Hepatocyte (in vitro differentiated cells): ENCODE measurements at regions not wholly inside any gene's neighbourhood (a gene's known extent, or its start where the extent isn't known, plus 50 kb on each side); places are given as distances from the start of the nearest gene placed in this dataset.

Source experiments
- DNase-seq: peaks from one replicate; pipeline ENCODE4 v3.0.0-alpha.2; 2016; ENCODE audit warnings: low spot score
- H2AFZ ChIP-seq: fragments of 200-600 bp; sonication (generic); 2 replicates; pipeline ENCODE4 v1.6.0; 2016; ENCODE audit warnings: antibody characterized with exemption, mild to moderate bottlenecking
- H3K27ac ChIP-seq: fragments of 200-600 bp; sonication (generic); 2 replicates; pipeline ENCODE4 v1.5.1; 2016; ENCODE audit warnings: mild to moderate bottlenecking
- H3K27me3 ChIP-seq: fragments of 200-600 bp; sonication (generic); 2 replicates; pipeline ENCODE4 v1.6.1; 2016
- H3K36me3 ChIP-seq: fragments of 200-600 bp; sonication (generic); replicated peaks from 2 replicates; pipeline ENCODE4 v1.5.1; 2016; ENCODE audit warnings: low read depth; ENCODE audit not compliant: insufficient read depth
- H3K4me1 ChIP-seq: fragments of 200-600 bp; sonication (generic); 2 replicates; pipeline ENCODE4 v1.5.1; 2016; ENCODE audit warnings: mild to moderate bottlenecking, moderate library complexity; ENCODE audit not compliant: insufficient read depth
- H3K4me2 ChIP-seq: fragments of 200-600 bp; sonication (generic); 2 replicates; pipeline ENCODE4 v1.6.0; 2016
- H3K4me3 ChIP-seq: fragments of 200-600 bp; sonication (generic); 2 replicates; pipeline ENCODE4 v1.5.1; 2016; ENCODE audit warnings: mild to moderate bottlenecking
- H3K79me2 ChIP-seq: fragments of 200-600 bp; sonication (generic); 2 replicates; pipeline ENCODE4 v1.6.0; 2017; ENCODE audit warnings: mild to moderate bottlenecking
- H3K9me2 ChIP-seq: fragments of 200-600 bp; sonication (generic); replicated peaks from 2 replicates; pipeline ENCODE4 v1.6.0; 2017; ENCODE audit warnings: mild to moderate bottlenecking; ENCODE audit not compliant: insufficient read depth
- H3K9me3 ChIP-seq: fragments of 200-600 bp; sonication (generic); 2 replicates; pipeline ENCODE4 v1.5.1; 2016; ENCODE audit warnings: low read depth, mild to moderate bottlenecking
- H4K20me1 ChIP-seq: fragments of 200-600 bp; sonication (generic); 2 replicates; pipeline ENCODE4 v1.6.0; 2016; ENCODE audit warnings: mild to moderate bottlenecking; ENCODE audit not compliant: insufficient read depth, poor library complexity, severe bottlenecking
- CTCF ChIP-seq: fragments of 200-600 bp; sonication (generic); IDR thresholded peaks from 2 replicates; pipeline ENCODE4 v1.5.1; 2016; ENCODE audit warnings: antibody characterized with exemption, mild to moderate bottlenecking; ENCODE audit not compliant: poor library complexity
- EZH2 ChIP-seq: fragments of 200-600 bp; sonication (generic); IDR thresholded peaks from 2 replicates; pipeline ENCODE4 v1.6.1; 2016; ENCODE audit warnings: antibody characterized with exemption, mild to moderate bottlenecking, borderline replicate concordance
- EZH2phosphoT487 ChIP-seq: fragments of 200-600 bp; sonication (generic); IDR thresholded peaks from one replicate; pipeline ENCODE4 v1.6.1; 2018; ENCODE audit warnings: antibody characterized with exemption, mild to moderate bottlenecking, low read depth, moderate library complexity; ENCODE audit not compliant: unreplicated experiment, severe bottlenecking
- WGBS: methylation state at CpG from one replicate; pipeline ENCODE4 v1.1.6; 2016; ENCODE audit warnings: low lambda C conversion rate; ENCODE audit errors: missing lambda C conversion rate; 5-methylcytosine and 5-hydroxymethylcytosine counted together

DNA sequence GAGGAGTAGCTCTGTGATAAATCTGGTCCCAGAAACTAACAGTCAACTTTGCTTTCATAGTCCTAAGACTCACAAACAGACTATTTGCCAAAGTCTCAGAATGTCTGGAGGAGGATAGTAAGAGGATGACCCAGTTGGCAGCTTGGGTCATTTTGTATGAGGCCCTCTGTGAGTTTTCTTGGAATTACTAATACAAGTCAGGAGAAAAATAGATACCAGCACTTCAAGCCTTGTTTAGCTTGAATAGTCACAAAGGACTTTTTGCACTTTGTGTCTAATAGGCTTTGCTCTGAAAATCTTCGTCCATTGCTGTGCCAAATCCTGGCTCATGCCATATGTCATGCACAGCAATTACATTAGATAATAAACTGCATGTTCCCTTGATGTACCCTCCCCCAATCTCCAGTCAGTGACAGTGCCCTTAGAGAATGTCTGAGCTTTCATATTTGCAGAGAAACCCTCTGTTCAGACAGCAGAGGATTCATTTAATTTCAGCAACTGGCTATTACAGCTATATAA is 612.8 kb downstream of the CSNK1G3 start:
- Histone ChIP-seq H3K27ac (no peak overlapping the region), H3K4me3 (no peak overlapping the region), H3K27me3 (no peaks in the 10 kb centered on the region), H4K20me1 (no peaks in the 10 kb centered on the region), H2AFZ (no peak overlapping the region), H3K4me1 (peaks cover 18% of the 10 kb centered on the region), H3K36me3 (no peaks in the 10 kb centered on the region), H3K9me3 (no peaks in the 10 kb centered on the region), H3K4me2 (no peak overlapping the region), H3K79me2 (no peaks in the 10 kb centered on the region), H3K9me2 (no peaks in the 10 kb centered on the region)
- no peak for DNase-seq
- 41% methylated on average over 1 of the region's 1 CpG for WGBS
- TF ChIP-seq EZH2, result no peak
- TF ChIP-seq CTCF, result no peak
- no peak for TF ChIP-seq EZH2phosphoT487

DNA sequence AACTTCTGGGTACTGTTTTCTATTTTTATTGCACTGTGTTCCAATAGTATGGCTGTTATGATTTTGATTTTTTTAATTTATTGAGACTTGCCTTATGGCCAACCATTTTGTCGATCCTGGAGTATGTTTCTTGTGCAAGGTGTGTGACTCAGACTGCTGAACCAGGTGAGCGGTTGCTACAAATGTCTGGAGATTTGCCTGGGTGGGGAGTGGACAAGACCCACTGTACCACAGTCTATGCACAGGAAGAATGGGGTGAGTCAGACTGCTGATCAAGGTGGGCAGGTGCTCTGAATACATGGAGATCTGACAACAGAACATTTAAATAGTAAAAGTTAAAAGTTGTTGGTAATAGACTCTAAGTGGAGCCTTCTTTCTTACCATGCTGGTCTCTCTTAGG is 609.2 kb downstream of the CSNK1G3 start:
- DNase-seq, result no peak
- Histone ChIP-seq H3K79me2 (no peaks in the 10 kb centered on the region), H3K27ac (no peak overlapping the region), H2AFZ (no peak overlapping the region), H3K36me3 (no peaks in the 10 kb centered on the region), H4K20me1 (no peaks in the 10 kb centered on the region), H3K4me1 (peaks cover 14% of the 10 kb centered on the region), H3K9me2 (no peaks in the 10 kb centered on the region), H3K4me3 (no peak overlapping the region), H3K4me2 (no peak overlapping the region), H3K9me3 (no peaks in the 10 kb centered on the region), H3K27me3 (no peaks in the 10 kb centered on the region)
- TF ChIP-seq EZH2phosphoT487 (no peak), EZH2 (no peak), CTCF (no peak)
- WGBS, result 100% methylated on average over 2 of the region's 2 CpGs

- H2AFZ ChIP-seq, result no peak overlapping the region
- H3K9me2 ChIP-seq, result no peaks in the 10 kb centered on the region
- H3K79me2 ChIP-seq, result no peaks in the 10 kb centered on the region
- H4K20me1 ChIP-seq, result no peaks in the 10 kb centered on the region
- H3K4me1 ChIP-seq, result no peaks in the 10 kb centered on the region
- no peak overlapping the region for H3K27ac ChIP-seq
- TF ChIP-seq EZH2phosphoT487 (no peak), EZH2 (no peak), CTCF (no peak)
- no peaks in the 10 kb centered on the region for H3K36me3 ChIP-seq
- H3K27me3 ChIP-seq, result no peaks in the 10 kb centered on the region
- no peak overlapping the region for H3K4me3 ChIP-seq
- H3K4me2 ChIP-seq, result no peak overlapping the region
- DNase-seq, result no peak
- no peaks in the 10 kb centered on the region for H3K9me3 ChIP-seq
These were observed 602.9 kb downstream of the CSNK1G3 start for GRCh38 chr5:124114911-124115310.

DNA sequence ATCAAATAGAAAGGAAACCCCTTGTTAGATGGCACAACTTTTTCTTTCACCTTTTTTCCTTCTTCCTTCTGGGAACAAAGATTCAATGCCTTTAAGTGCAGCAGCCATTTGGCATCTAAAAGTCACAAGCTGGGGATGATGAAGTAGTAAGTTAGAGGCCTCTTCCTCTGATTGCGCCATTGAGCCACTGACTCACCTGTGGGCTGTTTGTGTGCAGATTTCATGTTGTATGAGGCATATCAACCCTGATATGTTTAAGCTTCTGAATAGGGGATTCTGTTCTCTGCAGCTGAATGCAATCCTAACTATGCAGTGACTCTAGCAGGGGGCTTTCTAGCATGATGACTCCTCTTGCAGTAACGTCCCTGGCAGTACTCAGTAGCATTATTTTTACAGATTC is 599.9 kb downstream of the CSNK1G3 start:
- H3K27ac ChIP-seq, result no peak overlapping the region
- no peaks in the 10 kb centered on the region for H3K79me2 ChIP-seq
- DNase-seq, result no peak
- H3K4me3 ChIP-seq, result no peak overlapping the region
- no peak overlapping the region for H3K4me2 ChIP-seq
- no peaks in the 10 kb centered on the region for H3K9me2 ChIP-seq
- H4K20me1 ChIP-seq, result no peaks in the 10 kb centered on the region
- no peaks in the 10 kb centered on the region for H3K4me1 ChIP-seq
- no peaks in the 10 kb centered on the region for H3K36me3 ChIP-seq
- 74% methylated on average over 2 of the region's 2 CpGs for WGBS
- no peaks in the 10 kb centered on the region for H3K27me3 ChIP-seq
- no peak for TF ChIP-seq EZH2phosphoT487
- no peak for TF ChIP-seq EZH2
- no peak for TF ChIP-seq CTCF
- H2AFZ ChIP-seq, result no peak overlapping the region
- H3K9me3 ChIP-seq, result no peaks in the 10 kb centered on the region
